ENCODE measurements at regions not wholly inside any gene's neighbourhood (a gene's known extent, or its start where the extent isn't known, plus 50 kb on each side); places are given as distances from the start of the nearest gene placed in this dataset.
A peak's percentile ranks its signal among the peaks of the same experiment; 100 is the strongest.

GRCh38 chr10:4131407-4132215 lies 346.6 kb upstream of the KLF6 start (continued):
- TF ChIP-seq FOSL1 (tag; conservative IDR thresholded peaks at IDR 0.05), result peak; percentile 76
- TF ChIP-seq ZNF407 (IDR thresholded peaks at IDR 0.05; ENCODE audit: low read depth), result no peak

Data from K562 (cell line).